Stimulated activated CD4-positive, alpha-beta T cell treated with anti-CD3 and anti-CD28 coated beads, TNF-alpha, amount 100 ng/mL, for 48 hours (primary cell): ENCODE measurements at regions not wholly inside any gene's neighbourhood (a gene's known extent, or its start where the extent isn't known, plus 50 kb on each side); places are given as distances from the start of the nearest gene placed in this dataset.
"Not testable (repeated sequence)": the region's sequence is repeated elsewhere in the genome, so short reads cannot be mapped to it uniquely, and the experiment has no call there.

Experiments
- DNase-seq, 3 donors: peaks; one replicate each; pipeline ENCODE4 v3.0.0-alpha.2; 2020; ENCODE audit warnings: low read depth in 3 of 3

DNA sequence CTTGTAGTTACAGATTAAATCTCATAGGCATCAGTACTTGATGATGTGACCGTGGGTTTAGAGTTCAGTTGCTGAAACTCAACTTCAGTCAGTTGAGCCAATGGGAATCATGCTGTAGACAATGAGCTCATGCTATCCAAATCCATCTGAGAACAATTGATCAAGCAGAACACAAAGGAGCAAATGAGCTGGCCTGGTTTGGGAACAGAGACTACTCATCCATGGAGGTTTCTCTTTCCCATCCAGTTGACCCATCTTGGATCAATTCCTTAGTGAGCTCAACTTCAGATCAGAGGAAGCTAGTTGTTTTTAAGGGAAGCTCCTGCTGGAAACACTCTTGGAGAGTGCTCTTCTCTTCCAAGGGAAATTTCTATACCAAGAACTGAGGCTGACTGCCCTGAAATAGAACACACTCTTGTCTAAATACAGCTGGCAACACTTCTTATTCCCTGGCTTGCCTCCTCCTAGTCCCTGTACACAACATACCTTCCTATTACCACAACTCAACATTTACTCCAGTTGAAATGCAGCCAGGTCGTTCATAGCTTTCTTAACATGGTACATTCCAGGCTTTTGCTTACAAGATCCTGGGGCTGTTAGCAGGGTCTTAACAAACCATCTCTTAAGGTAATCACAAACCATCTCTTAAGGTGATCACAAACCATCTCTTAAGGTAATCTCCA is 203.9 kb upstream of the PRDM1 start:
- no peak for DNase-seq

DNA sequence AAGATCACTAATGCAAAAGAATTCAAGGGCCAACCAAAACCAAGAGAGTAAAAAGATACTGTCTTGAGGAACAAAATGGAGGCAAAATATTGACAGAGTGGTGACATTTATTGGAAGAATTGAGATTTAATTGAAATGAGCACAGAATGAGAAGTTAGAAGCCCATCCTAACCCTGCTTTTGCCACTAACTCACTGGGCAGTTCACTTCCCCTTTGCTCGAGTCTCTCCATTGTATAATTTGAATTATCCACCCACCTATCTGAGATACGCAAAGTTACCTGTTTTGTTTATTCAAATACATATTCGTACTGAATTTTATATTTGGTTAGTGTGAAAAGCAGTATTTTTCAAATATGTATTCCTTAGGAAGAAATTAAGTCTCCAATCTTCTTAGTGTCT is 204.5 kb upstream of the PRDM1 start:
- no peak for DNase-seq

DNA sequence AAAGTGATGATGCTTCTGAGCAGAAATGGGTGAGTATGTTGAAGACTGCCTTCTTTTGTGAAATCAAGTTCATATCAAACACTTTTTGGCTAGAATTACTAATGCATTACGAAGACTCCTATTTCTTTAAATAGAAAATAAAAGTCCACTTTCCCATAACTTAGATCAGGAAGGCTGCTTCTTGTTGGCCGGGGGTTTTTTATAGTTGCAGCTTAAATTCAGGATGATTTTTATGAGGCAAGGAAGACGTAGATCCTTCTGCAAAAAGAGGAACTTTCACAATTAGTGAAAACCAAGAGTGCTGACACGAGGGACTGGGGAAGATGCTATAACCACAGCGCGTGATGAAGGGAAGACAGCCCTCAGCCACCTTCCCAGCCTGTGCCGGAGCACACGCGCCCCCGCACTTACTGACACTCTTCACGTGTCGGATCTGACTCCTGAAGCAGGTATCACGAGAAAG is 206.1 kb upstream of the PRDM1 start:
- peak in 1 of 3 donors; percentile 41 for DNase-seq

DNA sequence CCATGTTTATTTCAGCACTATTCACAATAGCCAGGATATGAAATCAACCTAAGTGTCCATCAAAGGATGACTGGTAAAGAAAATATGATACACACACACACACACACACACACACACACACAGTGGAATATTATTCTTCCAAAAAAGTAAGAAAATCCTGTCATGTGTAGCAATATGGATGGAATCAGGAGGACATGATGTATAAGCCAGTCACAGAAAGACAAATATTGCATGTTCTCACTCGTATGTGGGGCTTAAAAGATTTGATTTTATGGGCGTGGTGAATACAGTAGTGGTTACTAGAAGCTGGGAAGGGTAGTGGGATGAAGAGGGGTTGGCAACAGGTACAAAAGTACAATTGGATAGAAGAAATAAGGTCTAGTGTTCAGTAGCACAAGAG is 207.0 kb upstream of the PRDM1 start:
- DNase-seq: no peak

DNA sequence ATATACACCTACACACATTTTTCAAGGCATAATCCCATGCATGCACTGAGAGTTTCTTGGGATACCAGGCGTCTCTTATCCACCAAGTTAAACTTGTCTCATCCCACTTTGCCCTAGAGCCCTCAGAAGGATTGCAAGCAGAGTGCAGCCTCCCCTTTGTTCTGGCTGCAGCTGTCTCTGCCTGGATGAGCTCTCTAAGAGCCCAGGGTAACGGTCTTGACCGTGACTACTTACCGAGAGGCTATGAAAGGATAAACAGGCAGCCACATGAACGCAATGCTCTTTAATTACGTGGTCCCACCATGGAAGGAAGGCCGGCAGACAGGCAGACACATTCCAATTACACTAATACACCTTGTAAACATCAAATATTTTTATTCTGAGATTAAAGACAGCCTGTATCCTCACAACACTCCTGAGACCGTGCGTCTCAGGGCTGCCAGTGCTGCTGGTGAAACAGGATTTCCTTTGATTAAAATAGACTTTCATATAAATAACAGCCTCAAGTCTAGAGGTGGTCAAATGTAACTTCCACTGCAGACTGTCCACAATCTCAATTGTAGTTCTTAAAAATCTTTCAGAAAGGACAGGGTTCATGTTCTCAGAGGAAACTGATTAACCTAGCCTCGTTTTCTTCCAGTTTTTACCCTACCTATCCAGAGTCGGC is 210.0 kb upstream of the PRDM1 start:
- DNase-seq: no peak

DNA sequence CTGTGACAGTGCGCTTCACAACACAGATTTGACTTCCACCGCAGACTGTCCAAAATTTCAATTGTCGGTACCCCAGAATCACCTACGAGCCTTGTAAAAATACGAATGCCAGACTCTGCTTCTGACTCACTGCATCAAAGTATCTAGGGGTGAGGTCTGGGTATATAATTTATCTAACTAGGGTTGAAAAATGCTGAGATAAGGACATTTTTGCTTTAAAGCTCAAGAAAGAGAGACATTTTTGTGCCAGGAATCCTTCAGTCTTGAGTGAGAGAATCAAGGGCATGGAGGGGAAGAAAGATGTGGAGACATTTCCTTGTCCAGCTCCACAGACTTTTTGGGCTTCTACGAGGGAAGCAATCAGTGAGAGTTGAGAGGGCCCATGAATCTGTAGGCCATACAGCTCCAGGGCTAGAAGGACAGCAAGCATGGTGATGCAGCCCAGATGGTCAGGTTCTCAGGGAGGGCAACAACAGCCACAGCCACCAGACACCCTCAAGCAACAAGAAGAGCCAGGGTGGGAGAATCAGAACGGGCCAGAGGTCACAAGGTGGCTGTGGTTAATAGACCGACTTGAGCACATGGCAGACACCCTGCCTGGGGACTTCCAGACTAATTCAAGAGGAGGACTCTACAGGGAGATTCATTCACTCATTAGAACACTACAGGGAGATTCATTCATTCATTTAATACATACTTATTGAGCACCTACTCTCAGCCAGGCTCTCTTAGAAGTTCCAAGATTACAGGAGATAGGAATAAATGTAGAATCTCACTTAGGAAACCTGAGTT is 211.1 kb upstream of the PRDM1 start:
- no peak for DNase-seq

DNA sequence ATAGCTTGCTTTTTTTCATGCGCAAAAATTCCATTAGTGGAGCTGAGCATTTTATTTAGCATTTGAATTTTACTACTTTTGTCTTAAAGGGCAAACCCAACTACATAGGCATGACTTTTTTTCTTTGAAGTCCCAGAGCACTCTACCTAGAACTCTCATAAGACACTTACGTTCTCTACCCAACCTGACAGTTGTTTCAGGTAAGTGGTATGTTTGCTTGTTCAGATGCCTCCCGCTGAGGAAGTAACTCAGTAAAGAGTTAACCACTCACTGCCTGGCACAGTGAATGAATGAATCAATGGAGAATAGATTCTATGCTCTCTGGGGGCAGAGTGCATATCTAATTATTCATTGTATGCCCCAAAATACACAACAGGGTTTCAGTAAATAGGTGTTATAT is 212.3 kb upstream of the PRDM1 start:
- no peak for DNase-seq

DNA sequence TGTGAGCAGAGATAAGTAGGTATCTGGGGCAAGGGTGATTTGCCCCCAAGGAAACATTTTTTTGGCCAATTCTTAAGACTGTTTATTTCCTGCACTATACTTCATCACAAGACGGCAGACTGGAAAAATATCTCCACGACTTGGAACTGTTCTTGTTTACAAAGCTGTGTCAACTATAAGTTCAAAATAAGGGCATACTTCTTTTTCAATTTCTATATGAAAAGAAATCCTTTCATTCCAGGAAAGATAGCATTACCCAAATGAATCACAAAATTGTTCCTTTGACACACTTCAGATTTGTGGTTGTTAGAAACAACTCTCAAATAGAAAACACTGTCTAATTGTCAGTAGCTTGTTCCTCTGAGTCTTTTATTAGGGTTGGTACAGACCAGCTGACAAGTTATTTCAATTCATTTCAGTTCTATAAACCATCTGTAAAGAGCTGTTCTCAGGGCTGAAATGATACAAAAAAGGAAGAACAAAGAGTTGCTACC is 212.9 kb upstream of the PRDM1 start:
- DNase-seq: no peak

DNA sequence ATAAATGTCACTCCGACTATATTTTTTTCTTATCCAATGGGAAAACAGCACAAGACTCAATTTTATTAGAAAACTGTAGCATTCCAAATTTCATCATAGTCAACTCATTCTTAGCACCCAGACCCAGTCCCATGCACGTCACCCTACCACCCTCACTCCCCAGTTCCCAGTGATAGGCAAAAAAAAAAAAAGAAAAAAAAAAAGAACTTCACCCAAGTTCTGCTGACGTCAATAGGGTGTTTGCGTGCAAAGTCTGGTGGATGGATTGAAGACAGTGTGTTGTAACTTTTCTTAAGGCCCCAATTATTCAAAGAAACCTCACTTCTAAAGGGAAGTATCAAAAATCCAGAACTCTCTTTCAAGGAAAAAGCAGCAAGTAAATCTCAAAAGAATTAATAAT is 213.9 kb upstream of the PRDM1 start:
- no peak for DNase-seq

DNA sequence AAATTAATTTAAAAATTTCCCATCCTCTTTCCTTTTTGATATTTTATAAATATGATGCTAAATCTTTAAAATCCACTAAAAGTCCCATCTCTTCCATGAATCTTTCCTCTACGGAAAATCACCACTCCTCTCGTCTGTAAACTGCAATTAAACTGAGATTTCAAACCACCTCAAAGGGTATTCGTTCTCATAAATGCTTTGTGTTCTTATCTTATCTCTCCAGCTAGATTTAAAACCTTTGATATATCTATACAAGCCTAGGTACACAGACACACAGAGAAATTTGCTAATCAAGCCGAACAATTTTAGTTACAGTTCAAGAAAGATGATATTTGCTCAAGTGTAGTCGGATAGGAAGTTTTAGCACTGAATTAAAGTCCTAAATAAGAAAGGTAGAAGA is 214.6 kb upstream of the PRDM1 start:
- DNase-seq: no peak

DNA sequence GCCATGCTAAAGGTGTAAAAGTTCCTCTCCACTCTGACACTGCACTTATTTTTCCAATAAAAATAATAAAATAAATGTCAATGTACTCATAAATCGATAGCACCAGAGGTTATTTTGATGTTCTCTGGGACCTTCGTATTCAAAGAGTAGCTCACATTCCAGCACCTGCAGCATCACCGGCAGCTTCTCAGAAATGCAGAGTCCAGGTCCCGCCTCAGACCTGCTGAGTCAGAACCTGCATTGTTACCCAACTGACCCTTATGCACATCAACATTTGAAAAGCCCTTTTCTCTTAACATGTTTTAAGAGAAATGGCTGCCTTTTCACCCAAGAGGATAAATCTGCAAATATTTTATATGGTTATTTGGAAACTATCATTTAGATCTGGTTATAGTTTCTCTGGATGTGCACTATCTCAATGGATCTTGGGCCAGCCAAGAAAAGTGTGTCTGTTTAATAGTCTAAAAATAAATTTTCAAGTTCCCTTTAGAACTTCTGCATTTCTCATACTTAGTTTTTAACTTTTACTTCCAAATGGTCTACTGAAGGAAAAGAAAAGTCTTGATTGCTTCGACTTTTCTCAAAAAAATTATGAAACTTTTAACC is 216.2 kb upstream of the PRDM1 start:
- DNase-seq: no peak

DNA sequence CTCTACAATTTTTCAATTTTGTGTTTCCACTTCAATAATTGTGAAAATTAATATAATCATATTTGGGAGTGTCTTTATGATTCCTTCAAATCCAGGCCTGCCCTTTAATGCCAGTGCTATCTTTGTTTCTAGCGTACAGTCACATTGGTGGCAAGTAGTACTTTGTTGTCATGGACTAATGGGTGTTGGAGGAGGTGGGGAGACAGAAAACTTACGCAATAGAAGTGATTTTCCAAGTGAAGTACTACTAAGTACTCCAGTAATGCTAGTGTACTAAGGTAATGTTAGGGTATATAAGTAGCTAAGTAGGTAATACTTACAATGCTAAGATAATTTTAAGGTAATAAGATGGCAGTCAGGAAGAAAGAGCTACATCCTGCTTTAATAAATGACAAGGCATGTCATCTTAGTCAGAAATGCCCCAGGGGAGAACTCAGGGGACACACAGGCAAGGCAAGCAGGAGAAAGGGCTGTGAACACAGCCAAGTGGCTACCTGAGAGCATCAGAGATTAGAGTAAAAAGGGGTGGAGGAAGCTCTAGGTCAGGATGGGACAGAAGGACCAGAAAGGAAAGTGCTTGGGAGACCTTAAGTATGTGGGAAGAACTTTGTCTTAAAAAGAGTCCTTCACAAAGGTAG is 217.2 kb upstream of the PRDM1 start:
- DNase-seq: no peak

DNA sequence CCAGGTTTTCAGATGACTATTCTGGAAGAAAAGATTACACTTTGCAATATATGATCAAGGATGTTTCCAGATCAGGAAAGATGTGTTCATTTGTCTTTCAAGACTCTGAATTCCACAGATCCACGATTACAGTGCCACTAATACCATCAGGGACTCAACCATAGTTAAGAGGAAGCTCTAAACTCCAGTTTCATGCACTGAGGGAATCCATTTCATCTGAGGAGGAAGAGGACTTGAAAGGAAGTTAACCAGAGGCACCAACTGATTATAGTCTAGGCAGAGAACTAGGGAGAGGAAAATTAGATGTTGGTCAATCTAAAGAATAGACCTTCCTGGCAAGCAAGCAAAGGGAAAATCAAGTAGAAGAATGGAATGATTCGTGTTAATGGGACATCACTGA is 218.3 kb upstream of the PRDM1 start:
- DNase-seq: no peak

DNA sequence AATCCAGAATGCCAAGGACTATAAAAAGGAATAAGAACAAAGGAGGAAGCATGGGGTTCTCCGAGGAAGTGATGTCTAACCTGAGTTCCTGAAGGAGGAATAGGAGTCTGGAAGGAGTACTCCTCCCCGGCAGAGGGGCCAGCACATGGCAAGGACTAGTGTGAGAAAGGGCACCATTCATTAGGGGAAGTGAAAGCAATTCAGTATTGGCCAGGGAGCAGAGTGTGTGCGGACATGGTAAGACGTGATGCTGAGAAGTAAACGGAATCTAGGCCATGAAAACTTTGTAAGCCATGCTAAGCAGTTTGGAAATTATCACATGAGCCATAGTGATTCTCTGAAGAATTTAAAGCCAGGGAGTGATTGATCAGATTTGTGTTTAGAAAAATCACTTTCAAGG is 218.9 kb upstream of the PRDM1 start:
- DNase-seq: no peak

DNA sequence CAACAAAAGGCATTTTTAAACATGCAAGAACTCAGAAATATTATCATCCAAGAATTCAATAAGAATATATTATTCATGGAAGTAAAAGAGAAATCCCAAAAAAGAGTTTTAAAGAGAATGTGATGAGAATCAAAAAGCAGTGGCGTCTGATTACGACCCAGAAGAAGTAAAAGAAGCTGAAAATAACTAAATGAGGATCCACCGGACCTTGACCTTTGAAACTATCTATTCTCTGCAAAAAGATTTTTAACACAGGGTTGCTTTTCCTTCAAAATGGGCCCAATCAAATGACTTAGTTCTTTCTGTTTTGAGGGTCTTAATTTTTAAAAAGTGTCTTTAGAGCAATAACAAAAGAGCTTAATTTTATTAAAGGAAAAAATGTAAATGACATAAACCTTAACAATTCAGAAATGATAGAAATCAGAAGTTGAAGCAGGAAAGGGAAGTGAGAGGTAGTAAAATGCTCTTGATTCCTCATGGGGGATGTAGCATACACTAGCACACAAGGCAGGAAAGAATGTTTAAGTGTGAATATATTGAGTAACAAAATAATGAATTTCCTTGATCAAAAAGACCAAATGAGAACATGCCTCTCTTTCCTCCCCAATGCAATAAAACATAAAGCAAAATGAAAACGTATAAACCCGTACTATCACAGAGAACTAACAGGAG is 223.1 kb upstream of the PRDM1 start:
- no peak for DNase-seq

DNA sequence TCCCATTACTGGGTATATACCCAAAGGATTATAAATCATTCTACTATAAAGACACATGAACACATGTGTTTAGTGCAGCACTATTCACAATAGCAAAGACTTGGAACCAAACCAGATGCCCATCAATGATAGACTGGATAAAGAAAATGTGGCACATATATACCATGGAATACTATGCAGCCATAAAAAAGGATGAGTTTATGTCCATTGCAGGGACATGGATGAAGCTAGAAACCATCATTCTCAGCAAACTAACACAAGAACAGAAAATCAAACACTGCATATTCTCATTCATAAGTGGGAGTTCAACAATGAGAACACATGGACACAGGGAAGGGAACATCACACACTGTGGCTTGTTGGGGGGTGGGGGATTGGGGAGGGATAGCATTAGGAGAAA is 225.2 kb upstream of the PRDM1 start:
- not testable (repeated sequence) for DNase-seq

DNA sequence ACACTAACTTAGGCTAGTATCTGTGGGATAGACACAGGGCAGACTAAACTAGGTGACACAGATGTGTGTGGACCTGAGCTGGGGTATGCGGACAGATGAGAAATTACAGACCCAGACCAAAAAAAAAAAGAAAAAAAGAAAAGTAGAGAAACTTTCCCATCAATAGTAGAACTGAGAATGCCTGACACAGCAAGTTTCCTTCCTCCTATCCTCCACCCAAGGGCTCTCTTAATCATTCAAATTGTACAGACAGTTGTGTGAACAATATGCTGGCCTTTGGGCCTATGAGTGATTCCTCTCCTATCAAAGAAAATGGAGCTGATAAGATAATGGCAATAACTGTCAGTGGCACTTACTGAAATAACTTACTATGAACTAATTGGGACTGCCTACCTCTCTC is 226.7 kb upstream of the PRDM1 start:
- no peak for DNase-seq

DNA sequence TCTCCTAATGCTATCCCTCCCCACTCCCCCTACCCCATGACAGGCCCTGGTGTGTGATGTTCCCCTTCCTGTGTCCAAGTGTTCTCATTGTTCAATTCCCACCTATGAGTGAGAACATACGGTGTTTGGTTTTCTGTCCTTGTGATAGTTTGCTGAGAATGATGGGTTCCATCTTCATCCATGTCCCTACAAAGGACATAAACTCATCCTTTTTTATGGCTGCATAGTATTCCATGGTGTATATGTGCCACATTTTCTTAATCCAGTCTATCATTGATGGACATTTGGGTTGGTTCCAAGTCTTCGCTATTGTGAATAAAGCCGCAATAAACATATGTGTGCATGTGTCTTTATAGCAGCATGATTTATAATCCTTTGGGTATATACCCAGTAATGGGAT is 227.5 kb upstream of the PRDM1 start:
- DNase-seq: not testable (repeated sequence)

DNA sequence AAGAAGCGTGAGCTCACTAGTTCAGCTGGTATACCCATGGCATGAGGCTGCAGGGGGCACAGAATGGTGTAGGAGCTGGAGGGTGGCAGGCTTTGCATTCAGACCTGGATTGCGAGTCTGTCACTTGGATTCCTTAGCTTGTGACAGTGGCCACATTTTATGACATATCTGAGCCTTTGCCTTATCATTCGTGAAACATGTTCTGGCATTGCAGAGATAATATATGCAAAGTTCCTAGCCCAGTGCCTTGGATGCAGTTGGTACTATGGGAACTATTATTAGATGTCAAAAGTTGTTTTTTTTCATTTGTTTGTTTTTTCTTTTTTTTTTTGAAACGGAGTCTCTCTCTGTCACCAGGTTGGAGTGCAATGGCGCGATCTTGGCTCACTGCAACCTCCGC is 230.7 kb upstream of the PRDM1 start:
- DNase-seq: no peak

DNA sequence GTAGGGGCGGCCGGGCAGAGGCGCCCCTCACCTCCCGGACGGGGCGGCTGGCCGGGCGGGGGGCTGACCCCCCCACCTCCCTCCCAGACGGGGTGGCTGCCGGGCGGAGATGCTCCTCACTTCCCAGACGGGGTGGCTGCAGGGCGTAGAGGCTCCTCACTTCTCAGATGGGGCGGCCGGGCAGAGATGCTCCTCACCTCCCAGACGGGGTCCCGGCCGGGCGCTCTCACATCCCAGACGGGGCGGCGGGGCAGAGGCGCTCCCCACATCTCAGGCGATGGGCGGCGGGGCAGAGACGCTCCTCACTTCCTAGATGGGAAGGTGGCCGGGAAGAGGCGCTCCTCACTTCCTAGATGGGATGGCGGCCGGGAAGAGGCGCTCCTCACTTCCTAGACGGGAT is 232.2 kb upstream of the PRDM1 start:
- DNase-seq: not testable (repeated sequence)

DNA sequence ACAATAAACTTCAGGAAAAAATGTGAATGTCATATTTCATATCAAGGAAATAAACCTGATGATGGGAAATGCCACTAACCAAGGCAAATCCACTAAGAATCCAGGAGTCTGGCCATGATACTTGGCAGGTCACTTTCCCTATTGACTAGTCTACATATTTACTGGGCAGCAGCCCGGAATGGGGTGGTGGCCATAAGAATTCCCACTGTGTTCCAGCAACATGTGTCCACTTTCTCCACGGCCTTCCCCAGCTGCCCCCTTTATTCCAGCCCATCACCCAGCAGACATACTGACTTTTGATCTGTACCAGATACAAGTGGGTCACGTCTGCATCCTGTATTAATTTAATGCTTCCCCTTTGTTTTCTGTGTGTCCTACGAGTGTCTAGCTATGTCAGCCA is 234.5 kb upstream of the PRDM1 start:
- no peak for DNase-seq
